ENCODE measurements at regions not wholly inside any gene's neighbourhood (a gene's known extent, or its start where the extent isn't known, plus 50 kb on each side); places are given as distances from the start of the nearest gene placed in this dataset.

DNA sequence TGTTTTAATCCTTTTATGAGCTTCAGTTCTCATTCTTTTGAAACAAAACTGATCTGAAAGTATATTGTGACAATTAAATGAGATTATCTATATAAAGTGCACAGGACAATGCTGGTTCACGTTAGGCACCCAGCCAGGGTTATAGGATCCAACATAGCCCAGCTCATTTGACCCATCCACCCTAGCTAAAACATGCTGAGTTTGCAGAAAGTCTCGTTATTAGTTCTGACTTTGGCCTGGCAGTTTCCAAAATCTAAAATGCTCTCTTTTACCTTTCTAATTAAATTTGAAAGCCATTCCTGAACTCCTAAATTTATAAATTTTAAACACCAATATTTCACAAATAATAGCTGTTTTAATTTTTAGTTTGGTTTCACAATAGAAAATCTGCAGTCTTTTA is 131.9 kb upstream of the PTPRD start:
- H3K27ac Mint-ChIP-seq, result no peak overlapping the region
- H3K27me3 Mint-ChIP-seq, result no peaks in the 10 kb centered on the region
- H3K9me3 Mint-ChIP-seq (ENCODE audit: low read depth), result peaks cover 14% of the 10 kb centered on the region
- DNase-seq (no peak), ATAC-seq (no peak)
- no peak overlapping the region for H3K4me3 Mint-ChIP-seq
- H3K4me1 Mint-ChIP-seq, result no peaks in the 10 kb centered on the region
- CTCF ChIA-PET, result no interaction called here
- H3K36me3 Mint-ChIP-seq, result no peaks in the 10 kb centered on the region

- DNase-seq, result no peak
- peaks cover 7% of the 10 kb centered on the region for H3K9me3 Mint-ChIP-seq (ENCODE audit: low read depth)
- no peaks in the 10 kb centered on the region for H3K4me1 Mint-ChIP-seq
- no peaks in the 10 kb centered on the region for H3K27me3 Mint-ChIP-seq
- ATAC-seq, result no peak
- no peaks in the 10 kb centered on the region for H3K36me3 Mint-ChIP-seq
- H3K27ac Mint-ChIP-seq, result no peak overlapping the region
- CTCF ChIA-PET, result no interaction called here
- H3K4me3 Mint-ChIP-seq, result no peak overlapping the region
Measured at GRCh38 chr9:10753474-10753873, 140.7 kb upstream of the PTPRD start.

GRCh38 chr9:10764481-10764880 is 151.7 kb upstream of the PTPRD start:
- H3K27me3 Mint-ChIP-seq, result no peaks in the 10 kb centered on the region
- no peak overlapping the region for H3K27ac Mint-ChIP-seq
- DNase-seq, result no peak
- ATAC-seq, result no peak
- H3K4me3 Mint-ChIP-seq, result no peak overlapping the region
- H3K36me3 Mint-ChIP-seq, result no peaks in the 10 kb centered on the region
- CTCF ChIA-PET, result no interaction called here
- H3K9me3 Mint-ChIP-seq (ENCODE audit: low read depth), result peaks cover 5% of the 10 kb centered on the region
- H3K4me1 Mint-ChIP-seq, result no peaks in the 10 kb centered on the region

GRCh38 chr9:10773136-10773535 is 160.3 kb upstream of the PTPRD start:
- CTCF ChIA-PET, result no interaction called here
- Mint-ChIP-seq H3K9me3 (ENCODE audit: low read depth) (peaks cover 17% of the 10 kb centered on the region), H3K36me3 (no peaks in the 10 kb centered on the region), H3K4me1 (no peaks in the 10 kb centered on the region), H3K27me3 (no peaks in the 10 kb centered on the region), H3K4me3 (no peak overlapping the region), H3K27ac (no peak overlapping the region)
- DNase-seq, result no peak
- ATAC-seq, result no peak

DNA sequence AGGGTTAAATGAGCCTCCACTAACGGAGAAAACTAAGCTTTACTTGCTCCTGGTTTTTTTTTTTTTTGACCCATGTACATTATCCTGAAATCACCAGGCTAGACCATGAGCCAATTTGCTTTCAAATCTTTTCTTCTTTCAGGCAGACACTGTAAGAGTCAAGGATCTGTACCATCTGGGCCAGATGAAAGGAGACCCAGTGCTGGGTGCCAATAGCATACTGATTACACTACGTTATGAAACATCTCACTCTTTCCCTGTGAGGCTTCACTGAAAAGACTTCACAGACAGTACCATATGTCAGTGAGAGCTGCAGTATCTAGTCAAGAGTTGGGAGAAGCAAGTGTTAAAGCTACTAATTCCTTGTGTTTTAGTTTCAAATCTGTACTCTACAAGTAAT is 161.2 kb upstream of the PTPRD start:
- no peaks in the 10 kb centered on the region for H3K27me3 Mint-ChIP-seq

GRCh38 chr9:10785255-10785654 is 172.5 kb upstream of the PTPRD start:
- ATAC-seq (no peak), DNase-seq (no peak)
- H3K27me3 Mint-ChIP-seq, result no peaks in the 10 kb centered on the region
- H3K4me3 Mint-ChIP-seq, result no peak overlapping the region
- H3K4me1 Mint-ChIP-seq, result no peaks in the 10 kb centered on the region
- CTCF ChIA-PET, result no interaction called here
- no peaks in the 10 kb centered on the region for H3K36me3 Mint-ChIP-seq
- H3K9me3 Mint-ChIP-seq (ENCODE audit: low read depth), result peaks cover 13% of the 10 kb centered on the region
- H3K27ac Mint-ChIP-seq, result no peak overlapping the region

More for the DNA sequence above, 161.2 kb upstream of the PTPRD start:
- DNase-seq, result no peak
- peaks cover 17% of the 10 kb centered on the region for H3K9me3 Mint-ChIP-seq (ENCODE audit: low read depth)
- ATAC-seq, result no peak
- no peaks in the 10 kb centered on the region for H3K4me1 Mint-ChIP-seq
- H3K4me3 Mint-ChIP-seq, result no peak overlapping the region
- CTCF ChIA-PET, result no interaction called here
- no peak overlapping the region for H3K27ac Mint-ChIP-seq
- H3K36me3 Mint-ChIP-seq, result no peaks in the 10 kb centered on the region

- H3K4me1 Mint-ChIP-seq, result no peaks in the 10 kb centered on the region
- no peaks in the 10 kb centered on the region for H3K27me3 Mint-ChIP-seq
- ATAC-seq (no peak), DNase-seq (no peak)
- CTCF ChIA-PET, result no interaction called here
- no peak overlapping the region for H3K27ac Mint-ChIP-seq
- H3K9me3 Mint-ChIP-seq (ENCODE audit: low read depth), result peaks cover 14% of the 10 kb centered on the region
- no peaks in the 10 kb centered on the region for H3K36me3 Mint-ChIP-seq
- H3K4me3 Mint-ChIP-seq, result no peak overlapping the region
Measured at GRCh38 chr9:10793306-10793705, 180.5 kb upstream of the PTPRD start.

- H3K36me3 Mint-ChIP-seq, result no peaks in the 10 kb centered on the region
- H3K4me1 Mint-ChIP-seq, result no peaks in the 10 kb centered on the region
- H3K27me3 Mint-ChIP-seq, result no peaks in the 10 kb centered on the region
- ATAC-seq (no peak), DNase-seq (no peak)
- H3K9me3 Mint-ChIP-seq (ENCODE audit: low read depth), result peaks cover 9% of the 10 kb centered on the region
- no peak overlapping the region for H3K4me3 Mint-ChIP-seq
- CTCF ChIA-PET, result no interaction called here
- no peak overlapping the region for H3K27ac Mint-ChIP-seq
Measured at GRCh38 chr9:10804486-10804885, 191.7 kb upstream of the PTPRD start.

DNA sequence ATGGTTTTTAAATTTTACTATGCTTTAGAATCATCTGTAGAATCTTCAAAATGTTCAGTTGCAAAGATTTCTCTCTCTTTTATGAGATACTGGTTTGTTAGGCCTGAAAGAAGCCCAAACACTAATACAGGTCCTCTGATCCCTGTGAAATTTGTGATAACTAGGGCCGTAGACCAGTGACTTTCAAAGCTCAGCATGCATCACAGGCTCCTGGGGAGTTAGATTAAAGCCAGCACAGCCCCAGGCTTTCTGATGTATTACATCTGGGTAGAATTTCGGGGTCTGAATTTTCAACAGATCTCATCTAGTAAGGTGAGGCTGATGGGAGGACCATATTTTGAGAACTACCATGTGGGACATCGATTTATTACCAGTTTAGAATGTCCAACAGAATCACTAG is 194.1 kb upstream of the PTPRD start:
- Mint-ChIP-seq H3K27ac (no peak overlapping the region), H3K4me3 (no peak overlapping the region), H3K27me3 (no peaks in the 10 kb centered on the region), H3K9me3 (ENCODE audit: low read depth) (peaks cover 5% of the 10 kb centered on the region), H3K36me3 (no peaks in the 10 kb centered on the region), H3K4me1 (no peaks in the 10 kb centered on the region)
- CTCF ChIA-PET, result no interaction called here
- DNase-seq (no peak), ATAC-seq (no peak)

- Mint-ChIP-seq H3K27me3 (no peaks in the 10 kb centered on the region), H3K9me3 (ENCODE audit: low read depth) (peaks cover 17% of the 10 kb centered on the region), H3K27ac (no peak overlapping the region), H3K4me3 (no peak overlapping the region), H3K36me3 (no peaks in the 10 kb centered on the region), H3K4me1 (no peaks in the 10 kb centered on the region)
- DNase-seq (no peak), ATAC-seq (no peak)
- CTCF ChIA-PET, result no interaction called here
Measured at GRCh38 chr9:10818206-10818605, 205.4 kb upstream of the PTPRD start.

DNA sequence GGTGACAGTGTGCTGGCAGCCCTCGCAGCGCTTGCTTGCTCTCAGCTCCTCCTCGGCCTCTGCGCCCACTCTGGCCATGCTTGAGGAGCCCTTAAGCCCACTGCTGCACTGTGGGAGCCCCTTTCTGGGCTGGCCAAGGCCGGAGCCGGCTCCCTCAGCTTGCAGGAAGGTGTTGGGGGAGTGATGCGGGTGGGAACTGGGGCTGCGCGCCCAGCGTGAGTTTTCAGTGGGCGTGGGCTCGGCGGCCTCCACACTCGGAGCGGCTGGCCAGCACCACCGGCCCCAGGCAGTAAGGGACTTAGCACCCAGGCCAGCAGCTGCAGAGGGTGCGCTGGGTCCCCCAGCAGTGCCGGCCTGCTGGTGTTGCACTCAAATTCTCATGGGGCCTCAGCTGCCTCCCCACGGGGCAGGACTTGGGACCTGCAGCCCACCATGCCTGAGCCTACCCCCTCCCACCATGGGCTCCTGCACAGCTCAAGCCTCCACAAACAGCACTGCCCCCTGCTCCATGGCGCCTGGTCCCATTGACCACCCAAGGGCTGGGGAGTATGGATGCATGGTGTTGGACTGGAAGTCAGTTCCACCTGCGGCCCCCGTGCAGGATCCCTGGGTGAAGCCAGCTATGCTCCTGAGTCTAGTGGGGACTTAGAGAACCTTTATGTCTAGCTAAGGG is 223.1 kb upstream of the PTPRD start:
- ATAC-seq (no peak), DNase-seq (no peak)
- Mint-ChIP-seq H3K27ac (no peak overlapping the region), H3K9me3 (ENCODE audit: low read depth) (peaks cover 7% of the 10 kb centered on the region), H3K36me3 (no peaks in the 10 kb centered on the region), H3K4me3 (no peak overlapping the region), H3K4me1 (no peaks in the 10 kb centered on the region), H3K27me3 (no peaks in the 10 kb centered on the region)
- CTCF ChIA-PET, result no interaction called here

DNA sequence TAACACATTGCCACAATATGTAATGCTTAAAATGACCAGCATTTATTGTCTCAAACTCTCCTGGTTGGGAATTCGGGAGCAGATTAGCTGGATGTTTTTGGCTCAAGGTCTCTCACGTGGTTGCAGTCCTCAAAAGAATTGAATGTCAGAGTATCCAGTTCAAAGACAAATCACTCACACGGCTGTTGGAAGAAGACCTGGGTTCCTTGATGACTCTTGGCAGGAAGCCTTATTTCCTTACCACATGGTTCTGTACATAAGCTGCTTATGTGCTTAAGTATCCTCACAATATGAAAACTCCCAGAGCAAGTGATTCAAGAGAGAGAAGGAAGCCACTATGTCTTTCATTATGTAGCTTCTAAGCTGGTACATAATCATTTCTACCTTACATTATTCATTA is 230.3 kb upstream of the PTPRD start:
- DNase-seq (no peak), ATAC-seq (no peak)
- H3K4me3 Mint-ChIP-seq, result no peak overlapping the region
- CTCF ChIA-PET, result no interaction called here
- H3K27me3 Mint-ChIP-seq, result no peaks in the 10 kb centered on the region
- H3K4me1 Mint-ChIP-seq, result no peaks in the 10 kb centered on the region
- H3K9me3 Mint-ChIP-seq (ENCODE audit: low read depth), result peaks cover 5% of the 10 kb centered on the region
- H3K36me3 Mint-ChIP-seq, result no peaks in the 10 kb centered on the region
- no peak overlapping the region for H3K27ac Mint-ChIP-seq

- Mint-ChIP-seq H3K4me3 (no peak overlapping the region), H3K9me3 (ENCODE audit: low read depth) (peaks cover 19% of the 10 kb centered on the region), H3K27ac (no peak overlapping the region), H3K36me3 (no peaks in the 10 kb centered on the region), H3K4me1 (no peaks in the 10 kb centered on the region), H3K27me3 (no peaks in the 10 kb centered on the region)
- CTCF ChIA-PET, result no interaction called here
- no peak for ATAC-seq
- DNase-seq, result no peak
Measured at GRCh38 chr9:10855847-10856246, 243.0 kb upstream of the PTPRD start.

GRCh38 chr9:10858817-10859216 is 246.0 kb upstream of the PTPRD start:
- DNase-seq (no peak), ATAC-seq (no peak)
- no peak overlapping the region for H3K27ac Mint-ChIP-seq
- no peak overlapping the region for H3K4me3 Mint-ChIP-seq
- H3K9me3 Mint-ChIP-seq (ENCODE audit: low read depth), result peaks cover 17% of the 10 kb centered on the region
- H3K27me3 Mint-ChIP-seq, result no peaks in the 10 kb centered on the region
- no peaks in the 10 kb centered on the region for H3K4me1 Mint-ChIP-seq
- CTCF ChIA-PET, result no interaction called here
- no peaks in the 10 kb centered on the region for H3K36me3 Mint-ChIP-seq

- CTCF ChIA-PET, result no interaction called here
- DNase-seq, result no peak
- Mint-ChIP-seq H3K4me1 (no peaks in the 10 kb centered on the region), H3K9me3 (ENCODE audit: low read depth) (peaks cover 7% of the 10 kb centered on the region), H3K4me3 (no peak overlapping the region), H3K27me3 (no peaks in the 10 kb centered on the region), H3K27ac (no peak overlapping the region), H3K36me3 (no peaks in the 10 kb centered on the region)
- no peak for ATAC-seq
Measured at GRCh38 chr9:10863476-10863875, 250.7 kb upstream of the PTPRD start.

Measured in activated CD8-positive, alpha-beta memory T cell treated with anti-CD3 and anti-CD28 coated beads, Interleukin-2, amount 10 ng/mL, durations not matched to agents 7 days and 5 days (primary cell).